BJ (cell line): ENCODE measurements at regions not wholly inside any gene's neighbourhood (a gene's known extent, or its start where the extent isn't known, plus 50 kb on each side); places are given as distances from the start of the nearest gene placed in this dataset.

Experiments used
- CTCF ChIA-PET: fragments of 350-600 bp; formaldehyde crosslinking; extraction: SDS; loops from one replicate; lab custom pipeline; 2021; ENCODE audit warnings: antibody characterized with exemption, inconsistent platforms; lab: Yijun Ruan, JAX
- POLR2A ChIA-PET: fragments of 300-600 bp; sonication (Branson Sonifier 250); formaldehyde crosslinking; extraction: SDS; loops from one replicate; lab custom pipeline; 2021; ENCODE audit warnings: antibody characterized with exemption; lab: Charles Lee
- DNase-seq: peaks from one replicate; pipeline ENCODE4 v3.0.0-alpha.2; 2011; ENCODE audit warnings: low read depth
- H3K27me3 ChIP-seq: 2 replicates; pipeline ENCODE4 v1.6.0; 2011; ENCODE audit warnings: low read length; ENCODE audit not compliant: control insufficient read depth, insufficient read depth
- H3K36me3 ChIP-seq: 2 replicates; pipeline ENCODE4 v1.5.1; 2011; ENCODE audit warnings: low read length; ENCODE audit not compliant: control insufficient read depth, insufficient read depth
- H3K4me3 ChIP-seq: 2 replicates; pipeline ENCODE4 v1.5.1; 2011; ENCODE audit warnings: low read depth, mild to moderate bottlenecking, control low read depth, low read length
- TF ChIP-seq, protein P1 (sequence below): IDR thresholded peaks from 2 replicates; pipeline ENCODE4 v1.5.1; 2011; ENCODE audit warnings: low read depth, mild to moderate bottlenecking, control low read depth, inconsistent platforms, low read length, moderate library complexity; ENCODE audit not compliant: insufficient read depth

DNA sequence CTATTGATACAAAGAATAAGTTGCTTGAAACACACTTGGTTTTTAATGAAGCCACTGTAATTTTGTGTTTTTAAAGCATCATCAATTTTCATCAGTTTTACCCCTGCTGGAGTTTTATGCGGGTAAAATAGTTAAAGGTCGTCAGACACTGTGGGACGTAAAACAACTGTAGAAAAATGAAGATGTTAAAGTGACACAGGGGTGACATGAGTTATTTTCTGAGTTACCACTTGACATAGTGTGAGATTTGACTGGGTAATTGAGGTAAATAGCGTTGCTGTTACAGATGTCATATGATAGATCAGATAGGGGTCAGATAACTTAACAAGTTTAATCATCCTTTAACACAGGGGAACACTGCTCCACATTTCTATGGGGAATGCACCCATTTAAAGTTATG, 297.6 kb downstream of the CHL1 start:
- no peak for DNase-seq
- CTCF ChIA-PET, result no interaction called here
- H3K36me3 ChIP-seq, result no peaks in the 10 kb centered on the region
- TF ChIP-seq, protein P1, sequence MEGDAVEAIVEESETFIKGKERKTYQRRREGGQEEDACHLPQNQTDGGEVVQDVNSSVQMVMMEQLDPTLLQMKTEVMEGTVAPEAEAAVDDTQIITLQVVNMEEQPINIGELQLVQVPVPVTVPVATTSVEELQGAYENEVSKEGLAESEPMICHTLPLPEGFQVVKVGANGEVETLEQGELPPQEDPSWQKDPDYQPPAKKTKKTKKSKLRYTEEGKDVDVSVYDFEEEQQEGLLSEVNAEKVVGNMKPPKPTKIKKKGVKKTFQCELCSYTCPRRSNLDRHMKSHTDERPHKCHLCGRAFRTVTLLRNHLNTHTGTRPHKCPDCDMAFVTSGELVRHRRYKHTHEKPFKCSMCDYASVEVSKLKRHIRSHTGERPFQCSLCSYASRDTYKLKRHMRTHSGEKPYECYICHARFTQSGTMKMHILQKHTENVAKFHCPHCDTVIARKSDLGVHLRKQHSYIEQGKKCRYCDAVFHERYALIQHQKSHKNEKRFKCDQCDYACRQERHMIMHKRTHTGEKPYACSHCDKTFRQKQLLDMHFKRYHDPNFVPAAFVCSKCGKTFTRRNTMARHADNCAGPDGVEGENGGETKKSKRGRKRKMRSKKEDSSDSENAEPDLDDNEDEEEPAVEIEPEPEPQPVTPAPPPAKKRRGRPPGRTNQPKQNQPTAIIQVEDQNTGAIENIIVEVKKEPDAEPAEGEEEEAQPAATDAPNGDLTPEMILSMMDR, result no peak
- no peak overlapping the region for H3K4me3 ChIP-seq
- POLR2A ChIA-PET, result no interaction called here
- H3K27me3 ChIP-seq, result no peaks in the 10 kb centered on the region

GRCh38 chr3:498487-498886, 301.9 kb downstream of the CHL1 start:
- ChIA-PET CTCF (no interaction called here), POLR2A (no interaction called here)
- Histone ChIP-seq H3K36me3 (no peaks in the 10 kb centered on the region), H3K4me3 (no peak overlapping the region), H3K27me3 (no peaks in the 10 kb centered on the region)
- no peak for DNase-seq
- TF ChIP-seq, protein P1, result no peak

DNA sequence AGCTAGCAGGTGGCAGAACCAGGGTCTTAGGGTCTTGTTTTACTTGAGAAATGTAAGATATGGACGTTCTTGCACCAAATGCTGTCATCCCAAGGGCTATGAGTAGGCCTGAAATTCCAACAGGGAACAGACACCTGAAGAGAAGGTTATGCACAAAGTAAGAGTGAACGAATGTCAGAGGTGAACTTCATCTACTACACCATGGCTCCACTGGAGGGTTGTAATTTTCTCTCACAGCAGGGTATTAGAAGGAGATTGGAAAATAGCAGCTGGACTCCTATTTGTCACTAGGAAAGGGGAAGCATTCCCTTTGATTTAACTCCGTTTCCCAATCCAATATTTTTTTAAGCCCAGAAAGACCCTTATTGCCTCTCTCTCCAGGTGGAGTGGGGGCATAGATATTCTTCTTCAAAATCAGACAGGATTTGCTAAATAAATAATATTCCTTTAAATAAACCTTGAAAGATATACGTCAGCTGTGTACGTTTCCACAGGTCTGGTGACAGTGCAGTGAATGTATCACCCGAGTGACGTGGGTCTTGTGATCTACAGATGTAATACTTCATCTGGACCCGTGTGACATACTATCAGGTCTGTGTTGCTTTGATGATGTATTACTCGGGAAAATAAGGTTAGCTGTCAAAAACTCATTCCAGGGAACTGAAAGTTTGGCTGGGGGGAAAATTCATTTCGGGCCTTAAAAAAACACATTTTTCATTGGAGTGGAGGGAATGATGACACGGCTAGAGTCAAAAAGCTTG, 302.6 kb downstream of the CHL1 start:
- no peaks in the 10 kb centered on the region for H3K27me3 ChIP-seq
- no peaks in the 10 kb centered on the region for H3K36me3 ChIP-seq
- DNase-seq, result no peak
- TF ChIP-seq, protein P1, result no peak
- POLR2A ChIA-PET, result no interaction called here
- CTCF ChIA-PET, result no interaction called here
- no peak overlapping the region for H3K4me3 ChIP-seq

DNA sequence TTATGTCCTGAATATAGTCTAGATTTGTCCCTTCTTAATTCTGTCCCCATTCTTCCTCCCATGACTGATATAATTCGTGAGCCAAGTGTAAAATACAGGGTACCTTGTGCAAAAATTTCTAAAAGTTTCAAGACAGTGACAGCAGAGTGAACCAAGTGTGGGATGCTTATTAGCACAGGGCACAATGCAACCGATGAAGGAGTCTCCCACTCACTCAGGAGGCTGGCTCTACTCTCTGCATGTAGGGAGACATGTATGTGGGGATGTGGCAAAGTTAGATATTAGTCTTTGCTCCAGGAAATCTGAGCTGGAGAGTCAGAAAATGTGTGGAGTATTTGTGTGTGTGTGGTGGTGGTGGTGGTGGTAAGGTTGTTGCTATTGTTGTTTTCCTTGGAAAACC, 305.9 kb downstream of the CHL1 start:
- Histone ChIP-seq H3K36me3 (no peaks in the 10 kb centered on the region), H3K27me3 (no peaks in the 10 kb centered on the region), H3K4me3 (no peak overlapping the region)
- CTCF ChIA-PET, result no interaction called here
- POLR2A ChIA-PET, result no interaction called here
- DNase-seq, result no peak
- TF ChIP-seq, protein P1, result no peak

GRCh38 chr3:513301-513700, 316.7 kb downstream of the CHL1 start:
- Histone ChIP-seq H3K27me3 (no peaks in the 10 kb centered on the region), H3K4me3 (no peak overlapping the region), H3K36me3 (no peaks in the 10 kb centered on the region)
- TF ChIP-seq, protein P1, result no peak
- no peak for DNase-seq
- POLR2A ChIA-PET, result no interaction called here
- CTCF ChIA-PET, result no interaction called here
